ENCODE measurements at regions not wholly inside any gene's neighbourhood (a gene's known extent, or its start where the extent isn't known, plus 50 kb on each side); places are given as distances from the start of the nearest gene placed in this dataset.
A peak's percentile ranks its signal among the peaks of the same experiment; 100 is the strongest.

DNA sequence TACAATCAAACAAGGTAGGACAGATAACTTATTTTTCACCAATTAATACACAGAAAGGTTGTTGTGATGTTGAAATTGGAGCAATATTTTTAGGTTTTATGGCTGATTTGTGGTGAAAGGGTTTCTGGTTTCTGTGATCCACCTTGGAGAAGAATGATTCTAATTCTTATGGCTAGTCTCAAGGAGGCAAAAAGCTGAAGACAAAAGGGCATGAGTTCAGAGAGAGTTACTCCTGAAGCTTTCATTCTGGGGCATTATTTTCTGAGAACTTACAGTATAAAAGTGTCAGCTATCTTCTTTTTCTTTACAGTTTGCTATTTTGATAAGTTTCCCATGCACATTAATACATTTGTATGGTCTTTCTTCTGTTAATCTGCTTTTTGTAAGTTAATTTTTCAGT is 372.4 kb upstream of the CCDC179 start:
- DNase-seq (ENCODE audit: low read depth in 2 of 2) = no peak
- no peak overlapping the region for H3K4me3 ChIP-seq (replicated peaks in 1 of 2; ENCODE audit: low read depth in 2 of 2, low read length in 2 of 2)
- TF ChIP-seq, protein P1, sequence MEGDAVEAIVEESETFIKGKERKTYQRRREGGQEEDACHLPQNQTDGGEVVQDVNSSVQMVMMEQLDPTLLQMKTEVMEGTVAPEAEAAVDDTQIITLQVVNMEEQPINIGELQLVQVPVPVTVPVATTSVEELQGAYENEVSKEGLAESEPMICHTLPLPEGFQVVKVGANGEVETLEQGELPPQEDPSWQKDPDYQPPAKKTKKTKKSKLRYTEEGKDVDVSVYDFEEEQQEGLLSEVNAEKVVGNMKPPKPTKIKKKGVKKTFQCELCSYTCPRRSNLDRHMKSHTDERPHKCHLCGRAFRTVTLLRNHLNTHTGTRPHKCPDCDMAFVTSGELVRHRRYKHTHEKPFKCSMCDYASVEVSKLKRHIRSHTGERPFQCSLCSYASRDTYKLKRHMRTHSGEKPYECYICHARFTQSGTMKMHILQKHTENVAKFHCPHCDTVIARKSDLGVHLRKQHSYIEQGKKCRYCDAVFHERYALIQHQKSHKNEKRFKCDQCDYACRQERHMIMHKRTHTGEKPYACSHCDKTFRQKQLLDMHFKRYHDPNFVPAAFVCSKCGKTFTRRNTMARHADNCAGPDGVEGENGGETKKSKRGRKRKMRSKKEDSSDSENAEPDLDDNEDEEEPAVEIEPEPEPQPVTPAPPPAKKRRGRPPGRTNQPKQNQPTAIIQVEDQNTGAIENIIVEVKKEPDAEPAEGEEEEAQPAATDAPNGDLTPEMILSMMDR (IDR thresholded peaks at IDR 0.05; ENCODE audit: low read depth, low read length) = no peak

DNA sequence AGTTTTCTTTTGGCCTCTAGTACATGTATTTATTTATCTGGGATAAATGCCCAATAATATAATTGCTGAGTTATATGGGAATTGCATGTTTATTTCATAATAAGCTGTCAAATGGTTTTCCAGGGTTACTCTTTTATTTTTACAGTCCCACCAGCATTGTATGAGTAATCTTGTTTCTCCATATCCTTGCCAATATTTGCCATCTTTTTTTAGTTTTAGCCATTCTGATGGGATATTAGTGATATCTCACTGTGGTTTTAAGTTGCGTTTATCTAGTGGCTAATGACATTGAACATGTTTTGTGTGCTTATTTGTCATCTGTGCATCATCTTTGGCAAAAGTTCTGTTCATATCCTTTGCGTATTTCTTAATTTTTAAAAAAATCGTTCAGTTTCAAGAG is 372.8 kb upstream of the CCDC179 start:
- DNase-seq (ENCODE audit: low read depth in 2 of 2) = peak; percentile 63 to 76
- TF ChIP-seq, protein P1 (IDR thresholded peaks at IDR 0.05; ENCODE audit: low read depth, low read length) = no peak
- H3K4me3 ChIP-seq (replicated peaks in 1 of 2; ENCODE audit: low read depth in 2 of 2, low read length in 2 of 2) = no peak overlapping the region

DNA sequence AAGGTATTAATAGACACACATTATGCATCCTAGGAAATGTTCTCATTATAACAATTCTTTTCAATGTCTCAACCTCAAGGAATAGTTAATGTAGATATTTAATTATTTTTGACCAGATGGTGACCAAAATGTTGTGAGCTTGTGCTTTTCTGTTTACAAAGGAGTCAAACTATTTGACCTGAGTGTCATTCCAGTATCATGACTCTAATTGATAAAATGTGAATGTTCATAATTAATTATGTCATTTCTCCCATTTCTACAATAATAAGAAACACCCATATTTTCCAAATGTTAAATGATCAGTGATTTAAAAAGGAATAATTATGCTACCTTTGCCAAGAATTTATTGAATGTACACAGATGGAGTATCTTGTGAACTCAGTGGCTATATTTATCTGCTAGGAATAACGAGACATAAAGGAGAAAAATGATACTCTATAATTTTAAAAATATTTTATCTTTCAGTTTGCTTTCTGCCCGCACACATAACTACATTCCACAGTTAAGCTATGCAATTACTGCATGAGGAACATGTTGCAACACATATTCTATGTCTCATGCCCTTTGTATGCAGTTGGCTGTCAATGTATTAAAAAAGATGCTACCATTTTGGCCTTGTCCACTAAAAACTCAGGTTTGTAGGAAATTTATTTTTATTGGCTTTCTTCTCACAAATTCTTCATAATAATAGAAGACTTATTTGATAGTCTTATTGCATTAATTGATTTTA is 376.7 kb upstream of the CCDC179 start:
- DNase-seq (ENCODE audit: low read depth in 2 of 2) = peak; percentile 50 to 57
- no peak overlapping the region for H3K4me3 ChIP-seq (replicated peaks in 1 of 2; ENCODE audit: low read depth in 2 of 2, low read length in 2 of 2)
- TF ChIP-seq, protein P1 (IDR thresholded peaks at IDR 0.05; ENCODE audit: low read depth, low read length) = no peak

DNA sequence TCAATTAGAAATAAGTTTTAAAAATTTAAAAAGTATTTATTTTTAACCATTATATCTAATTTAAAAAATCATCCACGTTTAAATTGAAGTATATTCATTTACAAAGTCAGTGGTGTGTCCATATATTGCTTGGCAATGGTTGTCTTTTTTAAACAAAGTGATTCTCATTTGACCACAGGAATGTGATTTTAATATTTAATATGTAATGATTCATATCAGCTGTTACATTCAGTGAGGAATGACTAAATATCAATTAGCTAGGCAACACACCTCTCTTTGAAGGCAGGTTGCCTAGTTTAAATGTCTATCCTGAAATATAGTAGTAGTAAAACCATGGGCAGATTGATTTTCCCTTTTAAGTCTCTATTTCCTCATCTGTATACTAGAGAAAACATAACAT is 392.2 kb upstream of the CCDC179 start:
- TF ChIP-seq, protein P1 (IDR thresholded peaks at IDR 0.05; ENCODE audit: low read depth, low read length) = no peak
- no peak for DNase-seq (ENCODE audit: low read depth in 2 of 2)
- H3K4me3 ChIP-seq (replicated peaks in 1 of 2; ENCODE audit: low read depth in 2 of 2, low read length in 2 of 2) = no peak overlapping the region

DNA sequence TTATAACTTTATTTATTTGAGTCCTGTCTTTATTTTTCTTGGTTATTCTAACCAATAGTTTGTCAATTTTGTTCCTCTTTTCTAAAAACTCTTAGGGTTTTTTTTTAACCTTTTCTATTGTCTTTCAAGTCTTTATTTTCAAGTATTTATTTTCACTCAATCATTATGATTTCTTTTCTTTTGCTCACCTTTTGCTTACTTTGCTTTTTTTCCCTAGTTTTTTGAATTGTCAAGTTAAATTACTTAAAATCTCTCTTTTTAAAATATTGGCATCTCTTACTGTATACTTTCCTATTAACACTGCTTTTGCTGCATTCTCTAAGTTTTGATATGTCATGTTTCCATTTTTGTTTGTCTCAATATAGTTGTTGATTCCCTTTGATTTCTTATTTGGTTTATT is 396.8 kb upstream of the CCDC179 start:
- no peak overlapping the region for H3K4me3 ChIP-seq (replicated peaks in 1 of 2; ENCODE audit: low read depth in 2 of 2, low read length in 2 of 2)
- TF ChIP-seq, protein P1 (IDR thresholded peaks at IDR 0.05; ENCODE audit: low read depth, low read length) = no peak
- DNase-seq (ENCODE audit: low read depth in 2 of 2) = no peak

DNA sequence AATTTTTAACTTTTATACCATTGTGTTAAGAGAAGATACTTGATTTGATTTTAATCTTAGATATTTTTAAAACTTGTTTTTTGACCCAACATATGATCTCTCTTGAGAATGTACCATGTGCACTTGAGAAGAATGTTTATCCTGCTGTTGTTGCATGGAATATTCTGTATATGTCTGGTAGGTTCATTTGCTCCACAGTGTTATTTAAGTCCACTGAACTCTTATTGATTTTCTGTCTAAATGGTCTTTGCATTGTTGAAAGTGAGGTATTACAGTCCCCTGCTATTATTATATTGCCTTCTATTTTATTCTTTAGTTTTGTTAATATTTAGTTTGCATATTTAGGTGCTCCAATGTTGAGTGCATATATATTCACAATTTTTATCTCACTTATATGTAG is 397.3 kb upstream of the CCDC179 start:
- H3K4me3 ChIP-seq (replicated peaks in 1 of 2; ENCODE audit: low read depth in 2 of 2, low read length in 2 of 2) = no peak overlapping the region
- no peak for DNase-seq (ENCODE audit: low read depth in 2 of 2)
- TF ChIP-seq, protein P1 (IDR thresholded peaks at IDR 0.05; ENCODE audit: low read depth, low read length) = no peak

DNA sequence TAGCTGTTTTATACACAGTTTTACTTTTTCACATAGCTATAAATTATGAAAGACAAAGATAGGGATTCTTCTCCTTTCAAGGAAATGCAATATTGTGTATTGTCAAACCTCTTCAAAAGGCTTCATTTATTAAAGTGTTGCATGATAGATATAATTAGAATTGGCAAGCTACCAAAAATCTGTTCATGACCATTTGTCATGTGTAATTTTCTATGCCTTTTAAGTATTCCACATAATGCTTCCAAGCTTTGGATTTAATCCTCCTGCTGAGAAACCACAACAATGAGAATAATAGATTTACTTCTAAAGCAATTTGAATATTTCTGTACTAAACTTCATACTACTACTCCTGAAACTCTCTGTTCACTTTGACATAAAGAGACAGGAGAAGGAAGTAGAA is 403.2 kb upstream of the CCDC179 start:
- no peak for DNase-seq (ENCODE audit: low read depth in 2 of 2)
- TF ChIP-seq, protein P1 (IDR thresholded peaks at IDR 0.05; ENCODE audit: low read depth, low read length) = no peak
- no peak overlapping the region for H3K4me3 ChIP-seq (replicated peaks in 1 of 2; ENCODE audit: low read depth in 2 of 2, low read length in 2 of 2)

All from cardiac fibroblast (primary cell).